HG03520 (cell line): ENCODE measurements at regions not wholly inside any gene's neighbourhood (a gene's known extent, or its start where the extent isn't known, plus 50 kb on each side); places are given as distances from the start of the nearest gene placed in this dataset.

ENCODE experiments used
- ATAC-seq: cut with Tn5 transposase; IDR thresholded peaks from one replicate; pipeline ENCODE4 v1.9.1; 2021; ENCODE audit warnings: mild to moderate bottlenecking, moderate library complexity; ENCODE audit not compliant: unreplicated experiment

DNA sequence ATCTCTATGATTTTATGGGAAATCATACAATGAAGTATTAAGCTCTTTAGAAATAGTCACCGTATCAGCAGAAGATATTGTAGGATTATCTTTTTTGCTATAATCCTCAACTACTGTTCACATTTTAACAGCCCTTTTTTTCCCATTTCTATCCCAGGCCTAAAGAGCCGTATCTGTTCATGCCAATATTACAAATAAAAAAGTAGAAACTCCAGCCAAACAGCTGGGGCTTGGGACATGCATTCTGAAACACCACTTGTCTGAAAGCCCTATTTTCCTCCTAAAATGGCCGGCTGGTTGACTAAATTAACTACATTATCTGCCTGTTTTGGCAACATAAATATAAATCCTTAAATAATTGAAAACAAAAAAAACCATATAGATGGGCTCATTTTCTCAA lies 477.8 kb downstream of the CDH2 start:
- ATAC-seq = no peak

DNA sequence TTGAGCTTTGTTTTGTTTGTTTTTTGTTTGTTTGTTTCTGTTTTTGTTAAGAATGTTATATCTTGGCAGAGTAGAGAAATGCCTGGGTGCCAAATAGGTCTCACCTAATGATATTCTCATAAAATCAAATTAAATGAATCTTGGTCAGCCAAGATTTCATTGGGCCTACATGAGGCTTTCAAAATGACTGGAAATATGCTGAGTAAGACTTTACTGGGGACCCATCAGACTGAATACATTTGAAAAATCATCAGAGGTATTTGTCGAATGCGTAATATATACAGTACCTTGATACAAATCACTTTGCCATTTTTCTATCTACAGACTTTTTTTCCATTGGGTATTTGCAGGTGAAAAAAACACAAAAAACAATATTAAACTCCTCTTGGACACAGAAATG lies 480.8 kb downstream of the CDH2 start:
- no peak for ATAC-seq

DNA sequence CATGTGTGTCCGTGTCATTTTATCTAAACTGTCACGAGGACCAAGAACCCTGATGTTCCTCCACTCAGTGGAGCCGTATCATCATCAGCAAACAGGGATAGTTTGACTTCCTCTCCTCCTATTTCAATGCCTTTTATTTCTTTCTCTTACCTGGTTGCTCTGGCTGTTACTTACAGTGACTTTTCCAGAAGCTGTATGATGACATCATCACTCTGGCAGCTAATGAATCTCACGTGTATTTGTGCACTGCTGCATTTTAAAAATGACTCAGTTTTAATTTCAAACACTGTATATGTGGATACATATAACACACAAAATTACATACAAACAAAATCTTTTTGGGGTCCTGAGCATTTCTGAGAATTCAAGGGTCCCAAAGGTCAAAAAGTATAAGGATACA lies 481.4 kb downstream of the CDH2 start:
- ATAC-seq = no peak

DNA sequence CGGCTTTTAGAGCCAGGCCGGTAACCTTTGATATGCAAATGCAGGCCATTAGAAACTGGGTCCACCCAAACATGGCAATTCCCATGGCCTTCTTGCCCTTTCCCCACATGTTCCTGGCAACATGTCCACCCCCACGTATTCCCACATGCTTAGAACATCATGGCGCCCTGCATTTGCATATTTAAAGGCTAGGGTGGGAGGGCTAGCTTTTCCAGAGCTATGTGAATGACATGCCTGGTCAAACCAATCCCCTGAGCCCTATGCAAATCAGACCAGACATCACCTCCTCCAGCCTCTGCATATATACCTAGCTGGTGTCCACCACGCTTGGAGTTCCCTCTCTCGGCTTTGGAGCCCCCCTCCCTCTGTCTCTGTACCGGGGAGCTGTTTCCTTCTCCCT lies 481.9 kb downstream of the CDH2 start:
- no peak for ATAC-seq

DNA sequence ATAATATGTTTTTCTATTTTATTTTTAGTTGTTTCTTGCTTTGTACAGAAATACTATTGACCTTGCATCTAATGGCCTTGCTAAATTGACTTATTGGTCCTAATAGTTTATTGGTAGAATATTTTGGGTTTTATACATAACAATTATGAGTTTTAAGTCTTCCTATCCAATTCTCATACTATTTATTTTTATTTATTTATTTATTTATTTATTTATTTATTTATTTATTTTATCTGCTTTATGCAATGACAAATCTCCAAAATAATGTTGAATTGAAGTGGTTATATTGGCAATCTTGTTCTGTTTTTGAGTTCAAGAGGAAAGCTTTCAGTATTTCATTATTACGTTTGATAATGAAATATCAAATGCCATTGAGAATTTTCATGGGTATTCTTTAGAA lies 488.3 kb downstream of the CDH2 start:
- no peak for ATAC-seq

DNA sequence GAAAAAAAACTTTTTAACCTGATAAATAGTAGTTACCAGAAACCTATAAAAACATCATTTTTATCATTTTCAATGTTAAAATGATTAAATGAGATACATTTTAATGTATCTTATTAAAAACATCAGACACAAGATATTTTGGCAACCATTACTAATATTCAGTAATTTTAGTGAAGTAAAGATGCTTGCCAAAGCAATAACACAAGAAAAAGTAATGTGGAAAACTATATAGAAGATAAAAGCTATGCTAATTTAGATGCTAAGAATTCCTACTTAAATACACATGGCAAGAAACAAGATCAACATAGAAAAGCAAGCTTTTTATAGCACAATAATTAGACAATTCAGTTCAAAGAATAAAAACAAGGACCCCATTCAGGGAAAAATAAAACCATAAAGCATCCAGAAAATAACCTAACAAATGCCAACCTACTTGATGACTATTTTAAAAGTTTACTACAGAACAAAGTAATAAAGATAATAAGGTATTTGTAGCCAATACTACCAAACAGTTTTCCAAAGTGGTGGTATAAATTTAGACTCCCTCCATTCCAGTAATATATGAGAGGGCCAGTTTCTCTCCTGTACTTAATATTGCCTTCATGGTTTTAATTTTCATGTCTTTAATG lies 489.5 kb downstream of the CDH2 start:
- no peak for ATAC-seq

DNA sequence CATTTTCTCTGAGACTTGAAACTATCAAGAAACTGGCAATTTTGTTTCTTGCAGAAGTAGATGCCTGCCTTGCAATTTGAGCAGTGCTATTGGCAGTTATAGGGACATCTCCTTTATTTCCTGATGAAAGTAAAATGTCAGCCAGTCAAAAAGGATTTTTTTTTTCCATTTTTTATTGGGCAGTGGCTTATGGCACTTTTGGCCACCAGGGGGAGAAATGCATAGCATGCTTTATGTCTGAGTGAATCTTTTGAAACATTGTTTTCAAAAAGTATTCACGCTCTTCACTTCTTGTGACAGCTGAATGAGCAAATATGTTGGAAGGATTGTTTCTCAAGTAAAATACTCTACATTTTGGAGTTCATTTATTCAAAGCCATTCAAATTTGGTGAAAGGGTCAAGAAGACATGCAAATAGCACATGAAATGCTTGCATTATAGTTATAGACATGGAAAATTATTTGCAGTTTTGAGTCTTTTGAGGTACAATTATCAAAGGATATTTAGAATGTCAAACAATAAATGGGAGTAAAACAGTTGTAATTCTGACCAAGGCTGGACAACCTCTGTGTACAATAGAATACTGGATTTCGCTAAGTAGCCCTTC lies 491.0 kb downstream of the CDH2 start:
- ATAC-seq = no peak

DNA sequence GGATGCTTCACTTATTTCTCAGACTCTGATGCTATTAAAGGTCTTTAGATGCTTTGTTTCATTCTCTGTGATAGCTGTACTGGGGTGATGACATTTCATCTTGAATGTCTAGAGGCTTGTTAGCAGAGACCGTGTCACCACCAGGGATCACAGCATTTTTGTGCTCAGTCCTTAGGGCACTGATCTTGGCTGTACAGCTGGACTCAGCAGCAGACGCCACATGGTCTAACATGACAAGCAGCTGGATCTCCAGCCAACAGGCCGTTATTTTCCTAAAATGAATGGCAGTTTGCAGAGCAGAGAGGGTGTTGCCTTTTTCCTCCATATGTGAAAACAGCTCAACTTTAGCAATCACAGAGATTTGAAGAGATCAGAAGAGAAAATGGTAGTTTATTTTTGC lies 491.8 kb downstream of the CDH2 start:
- no peak for ATAC-seq

DNA sequence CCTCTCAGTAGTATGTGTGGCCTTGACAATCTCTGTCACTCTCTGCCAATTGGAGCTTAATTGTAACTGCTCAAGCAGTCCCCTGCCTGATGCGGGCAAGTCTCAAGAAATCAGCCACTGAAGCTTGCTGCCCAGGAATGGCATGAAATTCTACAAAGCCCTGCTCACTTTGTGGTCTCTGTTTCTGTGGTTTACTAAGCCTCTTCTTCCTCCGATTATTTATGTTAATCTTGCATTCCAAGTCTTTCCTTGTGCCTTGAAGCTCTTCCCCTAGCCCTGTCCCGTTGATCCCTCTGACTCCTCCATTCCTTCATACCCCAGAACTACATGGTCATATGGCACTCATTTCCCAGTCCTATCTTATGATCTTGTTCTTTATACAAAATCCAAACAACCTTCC lies 489.3 kb upstream of the CHST9 start:
- ATAC-seq = no peak

DNA sequence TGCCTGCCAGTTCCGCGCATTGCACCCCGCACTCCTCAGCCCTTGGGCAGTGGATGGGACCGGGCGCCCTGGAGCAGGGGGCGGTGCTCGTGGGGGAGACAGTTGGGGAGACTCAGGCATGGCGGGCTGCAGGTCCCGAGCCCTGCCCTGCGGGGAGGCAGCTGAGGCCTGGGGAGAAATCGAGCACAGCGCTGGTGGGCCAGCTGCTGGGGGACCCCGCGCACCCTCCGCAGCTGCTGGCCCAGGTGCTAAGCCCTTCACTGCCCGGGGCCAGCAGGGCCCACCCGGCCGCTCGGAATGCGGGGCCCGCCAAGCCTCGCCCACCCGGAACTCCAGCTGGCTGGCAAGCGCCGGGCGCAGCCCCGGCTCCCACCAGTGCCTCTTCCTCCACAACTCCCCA lies 488.8 kb upstream of the CHST9 start:
- no peak for ATAC-seq

DNA sequence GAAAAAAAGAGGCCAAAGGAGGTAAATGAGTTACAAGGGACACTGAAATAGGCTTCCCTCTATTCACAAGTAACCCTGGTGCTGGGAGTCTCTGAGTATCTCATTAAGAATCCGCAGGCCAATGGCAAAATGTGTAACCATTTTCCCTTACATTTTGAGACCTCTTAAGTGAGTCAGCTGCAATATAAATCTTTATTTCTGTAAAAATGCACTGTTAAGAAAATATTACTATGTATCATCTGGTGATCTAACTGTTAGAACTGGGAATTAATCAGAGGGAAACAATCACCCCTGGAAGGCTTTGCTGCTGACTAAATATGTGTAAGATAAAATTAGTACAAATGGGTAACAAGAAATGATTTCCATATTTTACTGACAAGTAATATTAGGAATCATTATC lies 483.1 kb upstream of the CHST9 start:
- ATAC-seq = no peak

DNA sequence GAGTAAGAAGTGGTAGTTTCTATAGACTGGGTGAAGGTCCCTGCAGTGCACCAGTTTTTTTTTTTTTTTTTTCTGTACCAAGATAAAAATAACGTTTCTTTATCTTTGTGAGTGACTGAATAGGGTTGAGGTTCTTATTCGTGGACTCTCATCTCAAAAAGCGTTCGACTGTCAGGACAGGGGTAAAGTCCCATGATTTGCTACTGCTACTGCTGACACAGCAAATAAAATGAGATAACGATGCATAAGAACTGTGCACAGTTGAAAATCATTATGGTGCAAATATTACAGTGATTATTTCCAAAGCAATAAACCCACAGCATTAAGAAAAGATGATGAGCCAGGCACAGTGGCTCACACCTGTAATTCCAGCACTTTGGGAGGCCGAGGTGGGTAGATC lies 482.0 kb upstream of the CHST9 start:
- no peak for ATAC-seq

DNA sequence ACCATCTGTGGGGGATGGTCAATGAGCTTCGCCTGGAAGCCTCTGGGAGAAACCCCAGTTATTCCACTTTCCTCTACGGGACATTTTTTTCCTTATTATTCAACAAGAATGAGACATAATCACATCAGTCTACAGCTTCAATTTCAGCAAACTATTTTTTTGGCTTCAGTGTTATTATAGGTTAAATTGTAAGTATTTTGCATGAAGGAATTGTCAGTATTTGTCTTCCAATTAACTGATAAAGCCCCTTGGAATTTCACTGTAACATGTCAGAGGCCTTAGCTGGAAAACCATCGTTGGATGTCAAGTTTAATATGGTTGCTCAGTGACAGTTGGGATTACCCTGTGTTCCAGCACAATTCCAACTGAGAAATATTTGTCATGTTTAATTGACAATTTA lies 480.9 kb upstream of the CHST9 start:
- no peak for ATAC-seq

DNA sequence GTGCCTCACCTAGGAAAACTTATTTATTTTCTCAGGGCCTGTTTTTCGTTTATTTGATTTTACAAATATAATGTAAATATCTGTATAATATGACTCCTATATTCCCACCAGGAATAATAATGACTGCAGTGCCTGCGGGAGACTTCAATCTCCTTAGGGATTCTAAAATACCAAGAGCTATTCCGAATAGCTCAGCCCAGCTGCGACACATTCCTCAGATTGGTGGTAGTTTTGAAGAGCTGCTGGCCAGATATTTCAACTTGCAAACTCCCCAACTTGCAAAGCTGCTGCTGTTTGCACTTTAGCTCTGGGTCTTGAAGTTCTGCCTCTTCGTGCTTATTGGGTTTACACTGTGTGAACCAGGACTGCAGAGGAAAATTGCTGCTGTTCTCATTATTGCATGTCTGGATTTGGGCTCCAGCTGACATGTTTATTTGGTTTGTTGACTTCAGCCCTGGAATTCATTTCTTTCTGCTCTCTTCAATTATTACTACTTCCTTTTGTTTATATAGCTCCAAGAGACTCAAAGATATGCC lies 480.2 kb upstream of the CHST9 start:
- no peak for ATAC-seq

DNA sequence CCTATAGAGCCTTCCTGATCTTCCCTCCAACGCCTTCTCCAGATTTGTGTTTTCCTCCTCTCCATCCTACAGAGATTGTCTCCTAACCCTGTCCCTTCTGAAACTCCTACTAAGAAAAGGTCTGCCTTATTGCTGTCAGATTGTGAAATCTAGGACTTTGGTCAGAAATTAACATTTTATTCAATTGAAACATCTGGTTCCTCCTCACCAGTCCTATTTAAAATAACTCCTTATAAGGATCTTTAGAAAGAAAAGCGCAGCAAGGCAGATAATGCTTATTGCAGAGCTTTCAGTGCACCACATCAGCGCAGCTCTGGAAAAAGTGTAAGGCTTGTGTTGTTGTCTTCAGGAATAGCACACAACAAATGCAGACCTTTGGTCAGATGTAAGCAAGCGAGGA lies 477.8 kb upstream of the CHST9 start:
- no peak for ATAC-seq

DNA sequence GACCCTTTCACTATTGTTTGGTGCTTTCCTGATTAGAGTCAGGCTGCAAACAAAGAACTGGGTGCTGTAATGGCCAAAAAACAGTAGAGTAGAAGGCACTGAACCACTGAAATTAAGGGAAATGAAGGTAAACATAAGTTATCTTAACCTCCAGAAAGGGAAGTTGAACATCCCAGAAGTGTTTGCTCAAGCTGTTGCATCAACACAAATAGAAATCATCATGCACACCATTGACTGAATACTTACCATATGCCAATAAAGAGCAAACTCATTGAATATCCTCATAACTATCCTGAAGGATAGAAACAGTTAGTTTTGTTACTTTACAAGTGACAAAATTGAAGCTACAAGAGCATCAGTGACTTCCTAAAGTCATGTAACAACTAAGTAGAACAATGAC lies 477.4 kb upstream of the CHST9 start:
- no peak for ATAC-seq

DNA sequence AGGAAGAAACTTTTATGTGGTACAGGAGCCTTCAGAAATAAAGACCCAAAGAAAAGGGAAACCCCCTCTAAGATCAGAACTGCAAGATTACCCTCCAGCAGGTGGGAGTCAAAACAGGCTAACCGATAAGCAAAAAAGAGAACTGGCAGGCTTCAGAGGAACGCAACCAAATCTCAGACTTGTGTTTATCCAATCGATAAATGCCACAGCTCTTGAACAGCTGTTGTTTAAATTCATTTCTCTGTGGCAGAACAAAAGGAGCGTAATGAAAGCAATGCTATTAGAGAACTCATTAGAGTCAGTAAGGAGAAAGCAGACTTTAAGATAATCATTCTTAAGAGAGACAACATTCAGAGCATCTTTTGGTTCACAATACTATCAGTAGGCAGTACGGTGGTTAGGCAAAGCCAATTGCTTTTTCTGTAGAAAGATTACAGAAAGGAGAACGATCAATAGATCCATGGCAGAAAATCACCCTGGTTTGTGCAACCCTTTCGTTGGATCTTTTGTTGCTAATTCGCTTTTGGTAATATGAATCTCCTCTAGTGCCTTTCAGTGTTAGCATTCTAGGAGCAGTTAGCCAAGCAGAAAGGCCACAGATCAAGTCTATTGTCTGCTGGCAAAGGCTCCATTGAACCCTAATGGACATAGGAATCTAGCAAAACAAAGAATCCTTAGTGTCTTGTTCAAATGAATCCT lies 476.4 kb upstream of the CHST9 start:
- no peak for ATAC-seq

DNA sequence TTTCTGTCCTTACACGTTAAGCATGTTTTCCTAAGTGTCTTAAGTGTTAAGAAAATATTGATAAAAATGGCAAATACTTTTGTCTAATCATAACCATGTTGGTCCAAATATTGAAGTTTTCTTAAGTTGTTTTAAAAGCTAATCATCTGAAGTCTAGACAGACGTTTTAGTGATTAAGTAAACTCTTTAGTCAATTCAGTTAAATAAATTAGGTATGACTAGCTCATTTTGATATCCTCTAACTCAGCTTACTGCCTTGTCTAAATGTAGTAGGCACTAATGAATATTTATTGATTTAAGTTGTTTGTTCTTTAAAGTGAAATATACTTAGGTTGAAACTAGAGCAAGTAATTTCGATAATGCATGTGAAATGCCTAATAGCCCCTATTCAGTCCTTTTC lies 471.8 kb upstream of the CHST9 start:
- ATAC-seq = no peak

DNA sequence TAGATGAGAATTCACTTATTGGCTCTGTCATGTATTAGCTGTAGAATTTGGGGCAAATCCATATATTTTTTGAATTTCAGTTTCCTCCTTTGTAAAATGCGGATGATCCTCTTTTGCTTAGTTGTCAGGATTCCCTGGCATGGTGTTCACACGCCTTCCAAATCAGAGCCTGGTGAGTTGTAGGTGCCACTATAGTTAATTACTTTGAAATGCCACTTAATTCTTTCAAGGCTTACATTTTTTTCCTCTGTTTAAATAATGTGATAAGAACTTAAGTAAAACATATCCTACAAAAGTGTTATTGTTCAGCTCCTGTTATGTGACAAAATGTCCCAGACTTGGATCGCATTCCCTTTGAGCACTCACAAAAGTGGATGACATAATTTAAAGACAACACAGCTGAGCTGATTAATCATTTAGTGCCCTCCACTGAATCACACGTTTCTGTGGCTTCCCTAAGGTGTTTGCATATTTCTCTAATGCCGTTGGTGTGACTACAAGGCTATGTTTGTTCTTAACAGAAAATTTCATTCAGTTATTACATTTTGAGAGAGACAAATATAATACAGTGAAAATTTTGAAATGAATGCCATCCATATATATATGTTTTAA lies 471.2 kb upstream of the CHST9 start:
- no peak for ATAC-seq

DNA sequence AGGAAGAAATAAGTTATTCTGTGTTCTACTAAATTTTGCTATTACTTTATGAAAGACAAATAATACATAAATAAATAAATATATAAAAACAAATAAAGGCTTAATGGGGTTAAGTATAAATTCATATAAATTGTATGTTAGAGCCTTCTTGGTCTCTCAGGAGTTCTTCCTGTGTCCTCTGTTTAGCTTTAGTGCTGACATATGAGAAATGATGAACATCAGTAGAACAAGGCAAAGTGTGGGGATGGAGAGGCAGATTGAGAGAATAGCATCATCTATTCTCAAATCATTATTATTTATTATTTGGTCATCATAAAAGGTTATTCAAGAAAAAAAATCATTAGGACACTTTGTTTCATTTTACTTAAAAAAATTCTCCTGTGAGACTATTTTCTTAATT lies 468.1 kb upstream of the CHST9 start:
- no peak for ATAC-seq

DNA sequence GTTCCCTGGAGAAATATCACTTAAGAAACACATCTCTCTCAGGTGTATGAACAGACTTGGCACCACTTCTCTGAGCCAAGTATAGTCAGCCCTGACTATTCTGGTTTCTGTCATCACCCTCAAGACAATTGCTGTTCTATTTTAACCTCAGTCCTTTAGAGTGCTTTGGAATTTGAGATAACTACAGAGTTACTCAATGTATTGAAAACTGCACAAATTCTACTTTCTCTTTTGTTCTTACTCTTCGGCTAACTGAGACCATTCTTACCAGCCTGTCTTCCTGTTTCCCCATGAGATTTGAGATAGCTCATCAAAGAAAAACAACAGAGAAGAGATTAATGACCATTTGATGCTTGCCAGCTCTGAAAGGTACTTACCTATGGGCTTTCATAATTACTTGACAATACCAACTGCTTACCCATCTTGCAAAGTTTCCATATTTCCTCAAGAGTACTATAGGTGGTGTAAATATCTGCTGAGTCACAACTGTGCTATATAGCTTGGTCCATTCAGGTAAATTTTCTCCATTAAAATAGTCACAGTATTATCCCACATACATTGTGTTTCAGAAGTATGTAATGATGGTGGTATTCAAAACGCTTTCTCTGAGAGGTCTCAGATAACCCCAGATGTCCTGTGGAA lies 467.5 kb upstream of the CHST9 start:
- ATAC-seq = peak; percentile 62
